Activated CD4-positive, CD25-positive, alpha-beta regulatory T cell treated with anti-CD3 and anti-CD28 coated beads, Interleukin-2, amount 50 U/mL, for 24 hours (primary cell): ENCODE measurements at regions not wholly inside any gene's neighbourhood (a gene's known extent, or its start where the extent isn't known, plus 50 kb on each side); places are given as distances from the start of the nearest gene placed in this dataset.

Source experiments
- ATAC-seq, 2 donors: fragments of 150-1000 bp; cut with Tn5 transposase; one replicate each; pipeline ENCODE4 v1.10.0; 2021; ENCODE audit warnings: mild to moderate bottlenecking in 1 of 2, moderate library complexity in 1 of 2

GRCh38 chr3:178244733-178245709, 291.2 kb upstream of the KCNMB2 start:
- no peak for ATAC-seq

GRCh38 chr3:178246004-178246403, 290.2 kb upstream of the KCNMB2 start:
- no peak for ATAC-seq

- no peak for ATAC-seq
Observed at GRCh38 chr3:178255315-178255714, 280.9 kb upstream of the KCNMB2 start.

- ATAC-seq, result no peak
Observed at GRCh38 chr3:178257491-178257890, 278.7 kb upstream of the KCNMB2 start.

GRCh38 chr3:178258121-178258520, 278.1 kb upstream of the KCNMB2 start:
- no peak for ATAC-seq

GRCh38 chr3:178259703-178260102, 276.5 kb upstream of the KCNMB2 start:
- no peak for ATAC-seq

- ATAC-seq, result no peak
Observed at GRCh38 chr3:178260887-178261565, 275.2 kb upstream of the KCNMB2 start.

- no peak for ATAC-seq
Observed at GRCh38 chr3:178263236-178263916, 272.9 kb upstream of the KCNMB2 start.

- ATAC-seq, result no peak
Observed at GRCh38 chr3:178267158-178267844, 268.9 kb upstream of the KCNMB2 start.

GRCh38 chr3:178270838-178271237, 265.4 kb upstream of the KCNMB2 start:
- no peak for ATAC-seq

- ATAC-seq, result no peak
Observed at GRCh38 chr3:178271740-178272387, 264.4 kb upstream of the KCNMB2 start.

- ATAC-seq, result no peak
Observed at GRCh38 chr3:178272841-178273240, 263.4 kb upstream of the KCNMB2 start.

- ATAC-seq, result no peak
Observed at GRCh38 chr3:178274711-178275110, 261.5 kb upstream of the KCNMB2 start.

GRCh38 chr3:178275311-178275710, 260.9 kb upstream of the KCNMB2 start:
- ATAC-seq, result no peak

GRCh38 chr3:178275793-178276192, 260.4 kb upstream of the KCNMB2 start:
- no peak for ATAC-seq

GRCh38 chr3:178277605-178278004, 258.6 kb upstream of the KCNMB2 start:
- ATAC-seq, result no peak

- ATAC-seq, result no peak
Observed at GRCh38 chr3:178283561-178283960, 252.7 kb upstream of the KCNMB2 start.

GRCh38 chr3:178284181-178284580, 252.1 kb upstream of the KCNMB2 start:
- ATAC-seq, result no peak

GRCh38 chr3:178288074-178288473, 248.2 kb upstream of the KCNMB2 start:
- ATAC-seq, result no peak

GRCh38 chr3:178289544-178290160, 246.6 kb upstream of the KCNMB2 start:
- no peak for ATAC-seq

GRCh38 chr3:178291574-178292370, 244.5 kb upstream of the KCNMB2 start:
- no peak for ATAC-seq
